IPS-20b (cell line): ENCODE measurements at regions not wholly inside any gene's neighbourhood (a gene's known extent, or its start where the extent isn't known, plus 50 kb on each side); places are given as distances from the start of the nearest gene placed in this dataset.
A peak's percentile ranks its signal among the peaks of the same experiment; 100 is the strongest.
"Not testable (repeated sequence)": the region's sequence is repeated elsewhere in the genome, so short reads cannot be mapped to it uniquely, and the experiment has no call there.

Experiments
- H3K27ac ChIP-seq: one replicate; pipeline ENCODE4 v1.5.1; 2013; ENCODE audit warnings: low read length
- H3K27me3 ChIP-seq: 2 replicates; pipeline ENCODE4 v1.6.1; 2013; ENCODE audit warnings: mild to moderate bottlenecking, low read length, inconsistent platforms; ENCODE audit not compliant: insufficient read depth
- H3K36me3 ChIP-seq: 2 replicates; pipeline ENCODE4 v1.6.1; 2013; ENCODE audit warnings: low read depth, mild to moderate bottlenecking, inconsistent platforms, low read length, moderate library complexity; ENCODE audit not compliant: insufficient read depth
- H3K4me1 ChIP-seq: 2 replicates; pipeline ENCODE4 v1.6.1; 2013; ENCODE audit warnings: mild to moderate bottlenecking, control low read depth, inconsistent platforms, low read length, moderate library complexity; ENCODE audit not compliant: insufficient read depth
- H3K4me3 ChIP-seq: 2 replicates; pipeline ENCODE4 v1.5.1; 2013; ENCODE audit warnings: mild to moderate bottlenecking, low read length, inconsistent platforms
- H3K9ac ChIP-seq: 2 replicates; pipeline ENCODE4 v1.6.1; 2013; ENCODE audit warnings: low read depth, mild to moderate bottlenecking, inconsistent platforms, low read length, moderate library complexity
- H3K9me3 ChIP-seq: 2 replicates; pipeline ENCODE4 v1.6.1; 2013; ENCODE audit warnings: mild to moderate bottlenecking, low read depth, low read length, inconsistent platforms; ENCODE audit not compliant: insufficient read depth

- Histone ChIP-seq H3K9me3 (no peaks in the 10 kb centered on the region), H3K4me1 (peaks cover 49% of the 10 kb centered on the region; the same call in 1 of the 2 replicates), H3K27ac (no peak overlapping the region), H3K9ac (no peak overlapping the region), H3K27me3 (no peaks in the 10 kb centered on the region), H3K4me3 (no peak overlapping the region), H3K36me3 (no peaks in the 10 kb centered on the region)
Observed at GRCh38 chr21:15441992-15442391, 287.8 kb upstream of the USP25 start.

GRCh38 chr21:15442743-15443469, 286.9 kb upstream of the USP25 start:
- Histone ChIP-seq H3K27ac (no peak overlapping the region), H3K36me3 (no peaks in the 10 kb centered on the region), H3K4me1 (peaks cover 46% of the 10 kb centered on the region; the same call in 1 of the 2 replicates), H3K27me3 (no peaks in the 10 kb centered on the region), H3K4me3 (no peak overlapping the region), H3K9ac (no peak overlapping the region), H3K9me3 (peaks cover 4% of the 10 kb centered on the region; the same call in 1 of the 2 replicates)

- H3K9me3 ChIP-seq: peaks cover 10% of the 10 kb centered on the region
- no peak overlapping the region for H3K4me3 ChIP-seq
- no peak overlapping the region for H3K9ac ChIP-seq
- peaks cover 43% of the 10 kb centered on the region; the same call in 1 of the 2 replicates for H3K4me1 ChIP-seq
- no peaks in the 10 kb centered on the region for H3K36me3 ChIP-seq
- no peaks in the 10 kb centered on the region for H3K27me3 ChIP-seq
- no peak overlapping the region for H3K27ac ChIP-seq
Observed at GRCh38 chr21:15443740-15444117, 286.1 kb upstream of the USP25 start.

GRCh38 chr21:15444118-15444960, 285.4 kb upstream of the USP25 start:
- Histone ChIP-seq H3K9me3 (peaks cover 11% of the 10 kb centered on the region), H3K27ac (no peak overlapping the region), H3K36me3 (no peaks in the 10 kb centered on the region), H3K4me3 (peak overlapping the region; percentile 32; the same call in 1 of the 2 replicates), H3K4me1 (peaks cover 43% of the 10 kb centered on the region; the same call in 1 of the 2 replicates), H3K27me3 (no peaks in the 10 kb centered on the region), H3K9ac (no peak overlapping the region; the same call in 1 of the 2 replicates)

GRCh38 chr21:15445327-15445726, 284.5 kb upstream of the USP25 start:
- H3K9me3 ChIP-seq: peaks cover 11% of the 10 kb centered on the region
- no peak overlapping the region for H3K27ac ChIP-seq
- peaks cover 43% of the 10 kb centered on the region; the same call in 1 of the 2 replicates for H3K4me1 ChIP-seq
- no peaks in the 10 kb centered on the region for H3K36me3 ChIP-seq
- H3K4me3 ChIP-seq: peak overlapping the region; percentile 32; the same call in 1 of the 2 replicates
- H3K9ac ChIP-seq: no peak overlapping the region; the same call in 1 of the 2 replicates
- no peaks in the 10 kb centered on the region for H3K27me3 ChIP-seq

- H3K4me3 ChIP-seq: no peak overlapping the region
- H3K9me3 ChIP-seq: peaks cover 11% of the 10 kb centered on the region
- peaks cover 39% of the 10 kb centered on the region; the same call in 1 of the 2 replicates for H3K4me1 ChIP-seq
- no peaks in the 10 kb centered on the region for H3K27me3 ChIP-seq
- H3K36me3 ChIP-seq: no peaks in the 10 kb centered on the region
- no peak overlapping the region for H3K27ac ChIP-seq
- H3K9ac ChIP-seq: no peak overlapping the region
Observed at GRCh38 chr21:15446223-15446622, 283.6 kb upstream of the USP25 start.

GRCh38 chr21:15449556-15449955, 280.2 kb upstream of the USP25 start:
- Histone ChIP-seq H3K4me1 (peaks cover 19% of the 10 kb centered on the region; the same call in 1 of the 2 replicates), H3K9me3 (peaks cover 11% of the 10 kb centered on the region), H3K27ac (no peak overlapping the region), H3K36me3 (no peaks in the 10 kb centered on the region), H3K9ac (no peak overlapping the region), H3K4me3 (no peak overlapping the region), H3K27me3 (no peaks in the 10 kb centered on the region)

GRCh38 chr21:15453261-15453660, 276.5 kb upstream of the USP25 start:
- Histone ChIP-seq H3K27ac (no peak overlapping the region), H3K36me3 (no peaks in the 10 kb centered on the region), H3K4me1 (no peaks in the 10 kb centered on the region), H3K9me3 (peaks cover 5% of the 10 kb centered on the region), H3K9ac (no peak overlapping the region), H3K4me3 (no peak overlapping the region), H3K27me3 (no peaks in the 10 kb centered on the region)

GRCh38 chr21:15453785-15454184, 276.0 kb upstream of the USP25 start:
- not testable (repeated sequence) for H3K27ac ChIP-seq, H3K4me3 ChIP-seq, H3K36me3 ChIP-seq, H3K9me3 ChIP-seq, H3K4me1 ChIP-seq, H3K9ac ChIP-seq, H3K27me3 ChIP-seq

- H3K27me3 ChIP-seq, H3K9ac ChIP-seq, H3K27ac ChIP-seq, H3K9me3 ChIP-seq, H3K4me3 ChIP-seq, H3K4me1 ChIP-seq, H3K36me3 ChIP-seq: not testable (repeated sequence)
Observed at GRCh38 chr21:15454931-15455330, 274.9 kb upstream of the USP25 start.

GRCh38 chr21:15455819-15456462, 273.8 kb upstream of the USP25 start:
- H3K9ac ChIP-seq: no peak overlapping the region
- H3K4me1 ChIP-seq: no peaks in the 10 kb centered on the region
- H3K27ac ChIP-seq: no peak overlapping the region
- H3K4me3 ChIP-seq: no peak overlapping the region
- H3K27me3 ChIP-seq: no peaks in the 10 kb centered on the region
- H3K36me3 ChIP-seq: no peaks in the 10 kb centered on the region
- no peaks in the 10 kb centered on the region for H3K9me3 ChIP-seq
